ENCODE measurements at regions not wholly inside any gene's neighbourhood (a gene's known extent, or its start where the extent isn't known, plus 50 kb on each side); places are given as distances from the start of the nearest gene placed in this dataset.

GRCh38 chr20:23283096-23283850 is 67.3 kb upstream of the NXT1 start:
- TF ChIP-seq POLR2A (IDR thresholded peaks at IDR 0.05), result no peak
- no peak for TF ChIP-seq CTCF (IDR thresholded peaks at IDR 0.05)

Measured in testis (tissue), 2 donors.